Small intestine (tissue), 7 donors: ENCODE measurements at regions not wholly inside any gene's neighbourhood (a gene's known extent, or its start where the extent isn't known, plus 50 kb on each side); places are given as distances from the start of the nearest gene placed in this dataset.

ENCODE experiments used
- DNase-seq, 2 donors: peaks; one replicate each; pipeline versions ENCODE4 v3.0.0 to v3.0.0-alpha.2; 2013
- FAIRE-seq: peaks from 2 replicates; lab custom pipeline; 2012; peaks lifted over from hg19 to GRCh38; lab: Jason Lieb, UNC
- H3K27ac ChIP-seq, 3 donors: one replicate each; pipeline ENCODE4 v1.5.1; 2013; ENCODE audit warnings: low read length in 2 of 3, mild to moderate bottlenecking in 2 of 3, control low read depth in 1 of 3, inconsistent platforms in 1 of 3, low read depth in 1 of 3, moderate library complexity in 1 of 3
- H3K27me3 ChIP-seq, 3 donors: one replicate each; pipeline ENCODE4 v1.6.1; 2013; ENCODE audit warnings: low read length in 3 of 3, inconsistent platforms in 1 of 3; ENCODE audit not compliant: control insufficient read depth in 3 of 3, insufficient read depth in 3 of 3
- H3K36me3 ChIP-seq, 3 donors: one replicate each; pipeline ENCODE4 v1.6.1; 2013; ENCODE audit warnings: low read length in 3 of 3, inconsistent platforms in 1 of 3, low read depth in 1 of 3, mild to moderate bottlenecking in 1 of 3, moderate library complexity in 1 of 3; ENCODE audit not compliant: control insufficient read depth in 3 of 3, insufficient read depth in 2 of 3
- H3K4me1 ChIP-seq, 3 donors: one replicate each; pipeline ENCODE4 v1.6.1; 2013; ENCODE audit warnings: low read length in 2 of 3, inconsistent platforms in 1 of 3, low read depth in 1 of 3, mild to moderate bottlenecking in 1 of 3, moderate library complexity in 1 of 3; ENCODE audit not compliant: control insufficient read depth in 3 of 3, insufficient read depth in 2 of 3
- H3K4me3 ChIP-seq, 3 donors: one replicate each; pipeline ENCODE4 v1.5.1; 2013; ENCODE audit warnings: low read length in 3 of 3, control low read depth in 1 of 3, inconsistent platforms in 1 of 3, low read depth in 1 of 3, mild to moderate bottlenecking in 1 of 3, moderate library complexity in 1 of 3
- H3K9me3 ChIP-seq, 2 donors: one replicate each; pipeline ENCODE4 v1.6.1; 2013; ENCODE audit warnings: low read depth in 1 of 2, low read length in 1 of 2; ENCODE audit not compliant: control insufficient read depth in 2 of 2, insufficient read depth in 1 of 2
- WGBS, 3 donors: extraction: QIAGEN DNeasy Blood & Tissue Kit; methylation state at CpG; one replicate each; pipeline ENCODE4 v1.1.7; 2013; 5-methylcytosine and 5-hydroxymethylcytosine counted together
- donor health status: healthy with polysubstance abuse.
- donor health status: control.
- donor health status: control.
- donor health status: Bipolar disorder and iron deficiency.
- donor health status: healthy.

GRCh38 chr10:3287572-3288445, 115.2 kb upstream of the PITRM1 start:
- DNase-seq, result peak in 1 of 2 donors; percentile 89
- 24 to 72% (median 44%) methylated on average over 42 of the region's 42 CpGs for WGBS, 3 donors
- no peaks in the 10 kb centered on the region for H3K4me1 ChIP-seq
- no peak overlapping the region for H3K4me3 ChIP-seq
- no peak for FAIRE-seq
- no peaks in the 10 kb centered on the region for H3K36me3 ChIP-seq
- no peak overlapping the region for H3K27ac ChIP-seq
- H3K9me3 ChIP-seq, result no peaks in the 10 kb centered on the region
- no peaks in the 10 kb centered on the region for H3K27me3 ChIP-seq

GRCh38 chr10:3282674-3283017, 110.1 kb upstream of the PITRM1 start:
- no peaks in the 10 kb centered on the region for H3K9me3 ChIP-seq
- H3K27ac ChIP-seq, result no peak overlapping the region
- no peak overlapping the region for H3K4me3 ChIP-seq
- no peak for FAIRE-seq
- H3K27me3 ChIP-seq, result no peaks in the 10 kb centered on the region
- no peak for DNase-seq
- no peaks in the 10 kb centered on the region for H3K4me1 ChIP-seq
- 95 to 100% (median 97%) methylated on average over 1 of the region's 1 CpG for WGBS, 3 donors
- H3K36me3 ChIP-seq, result no peaks in the 10 kb centered on the region

DNA sequence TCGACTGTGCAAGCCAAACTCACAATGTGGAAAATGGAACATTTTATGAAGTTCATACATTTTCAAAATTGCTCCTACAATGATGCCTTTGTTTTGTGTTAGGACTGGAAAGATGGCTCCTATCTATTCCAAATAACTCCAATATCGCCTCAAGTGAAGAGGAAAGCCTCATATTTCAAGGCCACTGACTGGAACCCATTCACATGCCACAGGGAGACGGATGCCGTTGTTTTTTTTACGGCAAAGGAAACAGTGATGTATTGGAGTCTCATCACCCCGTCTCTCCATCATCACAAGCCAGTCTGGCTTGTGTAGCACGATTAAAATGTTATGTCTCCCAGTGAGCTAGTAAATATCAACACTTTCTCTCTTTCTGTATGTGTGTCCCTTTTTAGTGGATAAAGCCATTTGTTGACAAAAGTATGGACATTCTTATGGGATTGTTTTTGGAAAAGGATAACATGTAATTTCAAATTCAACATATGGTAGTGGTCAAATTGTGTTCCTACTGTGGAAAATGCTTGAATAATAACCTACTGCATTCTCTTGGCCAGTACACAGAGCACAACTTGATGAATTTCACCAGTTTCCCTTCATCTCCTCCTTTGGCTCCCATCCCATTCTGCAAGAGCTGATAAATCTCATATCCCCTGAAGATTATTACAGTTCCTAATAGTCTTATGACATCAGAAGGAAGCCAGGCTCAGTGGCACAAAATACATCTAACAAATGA, 109.5 kb upstream of the PITRM1 start:
- Histone ChIP-seq H3K27me3 (no peaks in the 10 kb centered on the region), H3K4me3 (no peak overlapping the region), H3K4me1 (no peaks in the 10 kb centered on the region), H3K36me3 (no peaks in the 10 kb centered on the region), H3K27ac (no peak overlapping the region), H3K9me3 (no peaks in the 10 kb centered on the region)
- FAIRE-seq (no peak), DNase-seq (no peak)
- whole genome bisulfite sequencing, 3 donors, result 71 to 85% (median 80%) methylated on average over 7 of the region's 7 CpGs

- no peaks in the 10 kb centered on the region for H3K27me3 ChIP-seq
- no peaks in the 10 kb centered on the region for H3K9me3 ChIP-seq
- FAIRE-seq, result no peak
- no peak overlapping the region for H3K4me3 ChIP-seq
- H3K27ac ChIP-seq, result no peak overlapping the region
- no peaks in the 10 kb centered on the region for H3K4me1 ChIP-seq
- WGBS, 3 donors, result 67 to 74% (median 72%) methylated on average over 2 of the region's 2 CpGs
- DNase-seq, result no peak
- no peaks in the 10 kb centered on the region for H3K36me3 ChIP-seq
Observed at GRCh38 chr10:3278771-3279170, 106.2 kb upstream of the PITRM1 start.

DNA sequence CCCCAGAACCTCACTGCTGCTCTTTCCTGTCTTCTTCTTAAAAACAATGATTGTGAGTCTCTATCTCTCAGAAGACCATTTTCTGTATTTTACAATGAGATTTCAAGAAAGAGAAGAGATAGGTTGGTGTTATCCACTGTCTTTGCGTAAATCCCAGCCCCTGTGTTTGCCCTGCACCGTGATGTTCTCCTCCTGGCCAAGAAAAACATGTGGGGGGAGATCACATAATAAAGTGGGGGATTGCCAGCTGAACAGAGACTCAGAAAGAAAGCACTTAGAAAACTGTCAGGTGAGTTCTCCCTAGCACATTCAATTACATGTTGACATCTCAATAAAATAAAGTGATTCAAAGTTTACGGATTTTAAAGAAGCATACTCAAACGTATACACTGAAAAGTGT, 105.0 kb upstream of the PITRM1 start:
- Histone ChIP-seq H3K4me1 (no peaks in the 10 kb centered on the region), H3K9me3 (no peaks in the 10 kb centered on the region), H3K4me3 (no peak overlapping the region), H3K27ac (no peak overlapping the region), H3K27me3 (no peaks in the 10 kb centered on the region), H3K36me3 (no peaks in the 10 kb centered on the region)
- 79 to 89% (median 83%) methylated on average over 4 of the region's 4 CpGs for WGBS, 3 donors
- DNase-seq, result no peak
- FAIRE-seq, result no peak

DNA sequence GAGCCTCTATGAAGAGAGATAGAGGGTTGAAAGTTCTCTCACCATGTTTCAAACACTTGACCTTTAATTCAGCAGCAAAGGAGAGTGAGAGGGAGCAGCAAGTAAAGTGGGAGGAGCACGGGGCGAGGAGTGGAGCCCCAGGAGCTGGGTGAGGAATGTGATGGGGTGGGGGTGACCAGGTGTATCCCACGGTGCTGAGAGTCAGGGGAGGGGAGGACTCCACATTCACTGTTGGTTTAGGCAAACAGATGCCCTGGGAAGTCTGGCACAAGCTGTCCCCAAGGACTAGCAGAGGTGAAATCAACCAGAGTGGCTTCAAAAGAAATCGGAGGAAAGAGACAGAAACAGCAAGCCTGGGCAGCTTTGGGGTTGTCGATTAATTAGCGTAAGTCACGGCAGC, 101.8 kb upstream of the PITRM1 start:
- H3K4me1 ChIP-seq, result no peaks in the 10 kb centered on the region
- no peak for FAIRE-seq

DNA sequence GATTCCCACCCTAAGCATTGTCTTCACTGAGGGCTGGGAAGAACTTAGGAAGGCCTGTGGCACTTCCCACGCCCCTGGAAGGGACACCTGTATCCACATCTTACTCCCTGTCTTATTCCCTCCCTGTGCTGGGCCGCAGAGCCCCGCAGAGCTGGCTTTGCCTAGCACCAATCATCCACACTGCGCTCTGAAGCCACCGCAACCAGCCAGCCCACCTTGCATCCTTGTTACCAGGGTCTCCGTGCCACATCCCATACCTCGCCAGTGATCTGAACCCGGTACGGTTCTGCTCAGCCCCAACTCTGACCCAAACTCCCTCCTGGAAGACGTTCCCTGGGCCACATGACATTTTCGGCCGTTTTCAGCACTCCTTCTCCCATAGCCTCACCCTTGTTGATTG, 101.4 kb upstream of the PITRM1 start:
- Histone ChIP-seq H3K36me3 (no peaks in the 10 kb centered on the region), H3K4me3 (no peak overlapping the region), H3K27me3 (no peaks in the 10 kb centered on the region), H3K4me1 (no peaks in the 10 kb centered on the region), H3K9me3 (no peaks in the 10 kb centered on the region), H3K27ac (no peak overlapping the region)
- DNase-seq, result no peak
- no peak for FAIRE-seq
- WGBS, 3 donors, result 83 to 85% (median 85%) methylated on average over 12 of the region's 12 CpGs

More for the DNA sequence above, 101.8 kb upstream of the PITRM1 start:
- no peak overlapping the region for H3K4me3 ChIP-seq
- H3K36me3 ChIP-seq, result no peaks in the 10 kb centered on the region
- H3K27me3 ChIP-seq, result no peaks in the 10 kb centered on the region
- no peaks in the 10 kb centered on the region for H3K9me3 ChIP-seq
- 69 to 82% (median 80%) methylated on average over 7 of the region's 7 CpGs for WGBS, 3 donors
- no peak overlapping the region for H3K27ac ChIP-seq
- DNase-seq, result no peak

DNA sequence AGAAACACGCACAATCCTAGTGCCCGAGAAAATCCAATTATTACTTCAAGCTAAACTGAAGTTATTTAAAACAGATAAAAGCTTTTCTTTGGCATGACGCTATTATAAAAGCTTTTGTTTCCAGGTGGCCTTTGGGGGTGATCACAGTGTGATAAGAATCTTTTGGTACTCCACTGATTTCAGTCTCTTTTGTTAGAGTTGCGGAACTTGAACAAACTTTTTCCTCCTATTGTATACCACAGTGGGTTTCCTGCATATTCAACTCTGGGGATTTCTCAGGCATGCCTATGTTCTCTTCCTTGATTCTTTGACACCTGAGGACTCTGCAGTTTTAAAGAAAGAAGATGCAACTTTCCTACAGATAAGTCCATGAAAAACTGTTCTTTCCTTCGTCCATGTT, 99.7 kb upstream of the PITRM1 start:
- Histone ChIP-seq H3K4me1 (no peaks in the 10 kb centered on the region), H3K36me3 (no peaks in the 10 kb centered on the region), H3K4me3 (no peak overlapping the region), H3K9me3 (no peaks in the 10 kb centered on the region), H3K27ac (no peak overlapping the region), H3K27me3 (no peaks in the 10 kb centered on the region)
- 79 to 81% (median 81%) methylated on average over 5 of the region's 5 CpGs for WGBS, 3 donors
- no peak for FAIRE-seq
- no peak for DNase-seq
